NCI-H1930 (cell line): ENCODE measurements at regions not wholly inside any gene's neighbourhood (a gene's known extent, or its start where the extent isn't known, plus 50 kb on each side); places are given as distances from the start of the nearest gene placed in this dataset.

Experiments used
- DNase-seq, 2 experiments: peaks; one replicate each; lab custom pipeline; 2025; lab: John Stamatoyannopoulos, UW

DNA sequence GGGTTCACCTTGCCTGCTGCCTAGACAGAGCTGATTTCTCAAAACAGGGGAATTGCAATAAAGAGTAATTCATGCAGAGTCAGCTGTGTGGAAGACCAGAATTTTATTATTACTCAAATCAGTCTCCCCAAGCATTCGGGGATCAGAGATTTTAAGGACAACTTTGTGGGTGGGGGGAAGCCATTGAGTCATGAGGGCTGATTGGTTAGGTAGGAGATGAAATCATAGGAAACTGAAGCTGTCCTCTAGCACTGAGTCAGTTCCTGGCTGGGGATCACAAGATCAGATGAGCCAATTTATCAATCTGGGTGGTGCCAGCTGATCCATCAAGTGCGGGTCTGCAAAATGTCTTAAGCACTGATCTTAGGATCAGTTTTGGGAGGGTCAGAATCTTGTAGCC is 159.1 kb upstream of the MAP1B start:
- DNase-seq = no peak

DNA sequence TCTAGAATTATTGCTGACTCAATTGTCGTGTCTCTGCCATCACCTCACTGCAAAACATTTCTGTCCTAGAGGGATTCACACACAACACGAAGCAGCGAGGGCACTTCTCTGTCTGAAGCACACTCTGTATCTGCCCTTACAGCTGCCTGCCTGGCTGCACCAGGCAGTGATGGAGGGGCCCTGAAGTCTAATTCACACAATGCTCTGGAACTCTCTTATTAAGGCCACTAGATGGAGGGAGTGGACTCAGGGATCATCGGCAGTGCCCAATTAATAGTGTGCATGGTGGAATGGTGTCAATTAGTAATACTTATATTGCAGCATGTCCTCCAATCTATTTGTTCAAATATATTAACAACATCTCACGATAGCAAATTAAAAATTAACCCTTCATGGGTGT is 157.5 kb upstream of the MAP1B start:
- DNase-seq = no peak

DNA sequence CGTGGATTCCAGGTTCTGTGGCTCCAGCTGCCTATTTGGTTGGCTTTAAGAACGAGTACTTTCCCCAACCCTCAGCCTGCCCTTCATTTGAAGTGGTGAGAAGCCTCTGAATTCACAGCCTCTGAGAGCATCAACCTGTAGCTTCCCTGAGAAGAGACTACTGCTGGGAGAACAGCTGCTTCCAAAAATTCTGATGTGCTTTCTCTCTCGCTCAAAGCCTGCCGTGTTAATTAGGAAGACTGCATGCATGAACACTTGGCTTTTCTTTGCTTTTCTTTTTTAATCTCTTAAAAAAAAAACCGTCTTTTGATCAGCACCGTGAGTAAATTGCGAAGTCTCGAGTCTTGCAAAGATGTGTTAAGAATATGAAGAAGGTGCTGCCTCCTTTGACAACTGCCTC is 153.4 kb upstream of the MAP1B start:
- DNase-seq = no peak

DNA sequence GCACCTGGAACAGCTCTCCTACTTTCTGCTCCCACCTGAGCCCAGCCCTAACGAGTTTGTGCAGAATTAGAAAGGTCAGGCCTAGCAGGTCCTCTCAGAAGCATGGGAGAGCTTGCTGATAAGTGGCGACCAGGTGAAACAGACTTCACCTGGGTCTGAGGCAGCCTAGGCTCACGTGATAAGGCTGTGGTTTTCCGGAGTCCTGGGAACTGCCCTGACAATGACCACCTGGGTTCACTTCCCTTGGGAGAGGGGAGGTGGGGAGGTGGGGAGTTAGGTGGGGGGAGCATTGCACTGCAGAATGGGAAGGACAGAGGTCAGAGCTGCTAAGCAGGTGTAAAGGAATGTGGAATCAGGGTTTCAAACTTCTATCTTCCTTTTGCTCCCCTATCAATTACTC is 152.9 kb upstream of the MAP1B start:
- no peak for DNase-seq

DNA sequence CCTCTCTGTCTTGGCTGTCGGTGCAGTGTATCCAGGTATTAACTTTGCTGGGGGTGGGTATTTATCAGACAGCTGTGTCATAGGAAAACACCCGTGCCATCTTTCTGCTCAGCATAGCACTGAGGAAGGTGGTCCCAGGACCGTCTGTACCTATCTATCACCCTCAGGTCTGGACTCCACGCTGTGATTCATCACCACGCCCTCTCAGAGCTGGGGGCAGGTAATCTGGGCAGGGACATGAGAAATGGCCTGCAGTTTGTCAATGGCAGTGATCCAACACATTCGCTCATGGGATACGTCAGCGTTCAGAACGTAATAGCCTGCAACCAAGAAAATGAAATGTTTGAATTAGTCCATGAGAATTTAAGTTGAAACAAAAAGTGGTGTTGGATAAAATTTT is 151.6 kb upstream of the MAP1B start:
- no peak for DNase-seq

DNA sequence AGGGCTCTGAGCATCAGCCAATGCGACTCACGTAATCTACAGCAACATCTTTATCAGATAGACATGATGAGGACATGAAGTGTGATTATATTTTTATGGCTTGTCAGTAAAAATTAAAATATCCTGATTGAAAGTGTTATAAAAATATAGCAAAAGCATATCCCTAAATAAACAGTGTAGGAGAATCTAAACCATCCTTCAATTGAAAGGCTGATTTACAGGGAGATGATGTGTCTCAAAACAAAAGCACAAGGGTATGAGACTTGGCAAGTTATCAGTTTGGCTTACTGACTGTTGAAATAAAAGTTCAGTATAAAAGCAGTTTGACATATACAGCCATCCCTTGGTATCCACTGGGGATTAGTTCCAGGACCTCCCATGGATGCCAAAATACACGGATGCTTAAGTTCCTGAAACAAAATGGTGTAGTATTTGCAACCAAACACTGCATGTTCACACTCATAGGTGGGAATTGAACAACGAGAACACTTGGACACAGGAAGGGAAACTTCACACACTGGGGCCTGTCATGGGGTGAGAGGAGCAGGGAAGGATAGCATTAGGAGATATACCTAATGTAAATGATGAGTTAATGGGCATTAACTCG is 149.9 kb upstream of the MAP1B start:
- no peak for DNase-seq

DNA sequence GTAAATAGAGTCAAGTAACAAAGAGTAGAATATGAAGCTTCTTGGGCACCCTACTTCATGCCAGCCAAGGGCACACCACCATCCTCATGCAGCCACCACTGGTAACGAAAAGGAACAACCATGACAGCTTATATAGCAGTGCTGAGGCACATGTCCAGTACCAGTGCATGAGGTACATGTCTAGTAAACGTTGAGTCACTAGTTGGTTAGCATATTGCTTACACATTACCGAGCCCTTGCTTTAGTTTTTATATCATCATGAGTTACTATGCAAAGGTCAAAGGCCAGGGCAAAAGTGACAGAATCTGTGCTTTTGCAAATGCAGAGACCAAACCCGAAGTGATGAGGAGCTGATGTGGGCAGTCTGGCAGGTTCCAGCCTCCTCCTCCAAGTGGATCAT is 147.1 kb upstream of the MAP1B start:
- no peak for DNase-seq

DNA sequence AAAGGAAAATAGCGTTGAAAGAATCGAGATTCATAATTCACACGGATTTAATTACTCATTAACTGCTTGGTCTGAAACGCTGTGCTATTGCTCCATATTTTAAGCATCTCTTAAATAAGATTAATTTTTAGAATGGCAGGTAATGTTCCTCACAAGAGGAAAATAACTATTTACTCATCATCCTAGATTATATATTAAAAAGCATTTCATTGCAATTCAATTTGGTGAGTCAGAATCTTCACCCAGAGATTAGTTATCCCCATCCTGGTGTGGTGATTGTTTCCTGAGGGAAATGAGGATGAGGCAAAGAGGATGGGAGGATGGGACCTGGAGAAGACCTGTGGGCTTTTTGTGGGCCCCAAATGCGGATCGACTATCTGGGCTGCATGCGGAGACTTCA is 145.5 kb upstream of the MAP1B start:
- DNase-seq = no peak

DNA sequence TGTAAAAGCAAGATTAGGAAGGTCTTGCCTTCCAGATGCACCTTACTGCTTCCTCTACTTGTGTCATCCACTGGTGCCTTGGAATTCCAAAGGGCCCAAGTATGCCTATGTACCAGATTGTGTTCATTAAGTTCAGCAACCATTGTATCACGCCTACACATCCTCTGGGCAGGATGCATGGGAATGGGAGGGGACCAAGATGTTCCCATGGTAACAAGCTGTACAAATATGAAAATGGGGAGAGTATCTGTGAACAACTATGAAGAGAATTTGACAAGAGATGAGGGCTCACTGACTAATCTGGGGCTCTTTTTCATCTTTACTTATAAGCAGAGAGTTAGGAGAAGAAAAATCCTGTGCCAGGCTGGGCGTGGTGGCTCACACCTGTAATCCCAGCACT is 137.8 kb upstream of the MAP1B start:
- no peak for DNase-seq

DNA sequence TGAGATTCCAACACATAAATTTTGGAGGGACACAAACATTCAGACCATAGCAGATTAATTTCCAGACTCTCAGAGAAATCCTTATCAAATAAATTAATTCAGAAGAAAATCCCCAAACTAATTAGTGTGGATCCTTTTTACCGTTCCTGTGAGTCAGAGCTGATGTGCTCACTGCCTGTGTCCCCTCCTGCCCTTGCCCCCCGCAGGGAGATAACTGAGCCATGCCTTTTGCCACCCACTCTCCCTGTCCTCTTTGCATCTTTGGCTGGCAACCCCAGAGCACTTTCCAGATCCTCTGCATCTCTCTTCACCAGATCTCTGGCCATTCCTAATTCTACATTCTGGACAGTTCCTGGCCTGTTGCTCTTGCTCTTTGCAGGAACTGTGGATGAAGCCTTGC is 135.4 kb upstream of the MAP1B start:
- DNase-seq = no peak

DNA sequence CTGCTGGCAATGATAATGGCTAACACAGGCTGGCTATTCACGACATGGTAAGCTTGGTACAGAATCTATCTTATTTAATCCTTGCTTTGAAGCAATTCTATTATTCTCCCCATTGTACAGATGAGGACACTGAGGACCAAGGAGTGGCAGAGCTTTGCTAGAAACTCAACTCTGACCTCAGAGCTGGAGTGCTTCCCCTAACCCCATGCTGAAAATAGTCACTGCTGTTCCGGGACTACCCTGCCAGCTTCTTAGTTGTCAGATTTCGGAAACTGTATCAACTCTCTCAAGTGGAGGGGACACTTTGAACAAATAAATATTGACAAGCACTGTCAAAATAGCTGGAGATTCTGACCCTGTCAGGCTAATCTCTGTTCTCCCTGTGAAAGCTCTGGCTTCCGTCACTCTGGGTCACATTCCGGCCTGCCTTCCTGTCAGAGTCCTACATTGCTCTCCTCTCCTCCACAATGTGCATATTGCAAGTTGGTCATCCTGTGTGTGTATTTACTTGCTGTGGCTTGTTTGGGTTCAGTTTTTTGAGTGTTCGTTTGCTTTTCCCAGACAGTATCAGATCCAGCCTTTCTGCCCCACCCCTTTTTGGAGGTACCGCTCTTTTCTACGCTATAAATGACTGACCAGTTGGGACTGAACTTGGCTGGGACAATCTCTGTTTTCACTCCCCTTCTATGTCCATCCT is 134.3 kb upstream of the MAP1B start:
- DNase-seq = no peak

DNA sequence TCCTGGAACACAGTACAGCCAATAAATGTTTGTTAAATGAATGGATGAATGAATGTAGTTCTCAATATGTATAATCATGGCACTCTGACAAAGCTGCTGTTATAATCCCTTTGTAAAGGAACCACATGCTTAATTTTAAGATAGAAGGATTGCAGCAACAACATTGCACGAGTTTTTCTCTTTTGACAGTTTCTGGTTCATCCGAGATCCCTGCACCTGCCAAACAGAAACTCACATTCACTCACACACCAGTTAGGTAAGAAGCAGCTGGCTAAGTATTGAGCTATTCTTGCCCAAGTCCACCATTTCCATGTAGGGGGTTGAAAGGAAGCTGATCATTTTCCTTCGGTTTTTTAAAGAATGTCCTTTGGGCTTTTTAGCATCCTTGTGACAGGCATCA is 133.7 kb upstream of the MAP1B start:
- DNase-seq = no peak

DNA sequence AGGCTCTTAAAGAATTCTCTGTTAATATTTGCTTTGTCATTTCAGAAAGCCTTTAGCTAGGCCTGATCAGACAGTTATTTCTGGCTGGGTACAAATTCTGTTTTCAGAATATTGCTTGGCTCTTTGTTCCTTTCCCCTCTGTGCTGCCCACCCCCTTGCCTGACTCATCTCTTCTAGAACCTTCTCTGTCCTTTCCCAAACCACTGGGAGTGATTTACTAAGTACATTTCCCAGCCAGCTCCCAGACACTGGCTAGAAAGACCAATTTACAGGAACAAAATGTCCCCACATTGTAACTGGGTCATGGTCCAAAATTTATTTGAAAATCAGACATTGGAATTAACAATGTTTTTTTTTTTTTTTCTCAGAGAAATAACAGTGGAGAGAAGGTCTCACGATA is 133.1 kb upstream of the MAP1B start:
- no peak for DNase-seq

DNA sequence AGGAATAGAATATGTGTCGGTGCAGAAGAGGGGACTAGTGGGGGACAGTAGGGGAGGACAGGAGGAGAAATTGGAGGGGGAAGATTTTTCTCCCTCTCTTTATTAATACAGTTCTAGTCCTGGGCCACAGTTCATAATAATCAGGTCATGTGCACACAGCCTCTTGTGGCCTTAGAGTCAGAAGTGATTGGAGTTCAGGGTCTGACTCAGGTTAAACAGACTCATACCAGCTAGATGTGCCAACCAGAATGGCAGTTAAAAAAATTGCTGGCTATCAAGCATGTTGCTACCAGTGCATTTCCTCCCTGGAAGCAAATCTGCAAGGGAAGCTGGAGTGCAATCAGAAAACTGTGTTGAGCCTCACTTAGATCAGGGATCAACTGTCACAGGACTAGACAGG is 132.7 kb upstream of the MAP1B start:
- DNase-seq = no peak

DNA sequence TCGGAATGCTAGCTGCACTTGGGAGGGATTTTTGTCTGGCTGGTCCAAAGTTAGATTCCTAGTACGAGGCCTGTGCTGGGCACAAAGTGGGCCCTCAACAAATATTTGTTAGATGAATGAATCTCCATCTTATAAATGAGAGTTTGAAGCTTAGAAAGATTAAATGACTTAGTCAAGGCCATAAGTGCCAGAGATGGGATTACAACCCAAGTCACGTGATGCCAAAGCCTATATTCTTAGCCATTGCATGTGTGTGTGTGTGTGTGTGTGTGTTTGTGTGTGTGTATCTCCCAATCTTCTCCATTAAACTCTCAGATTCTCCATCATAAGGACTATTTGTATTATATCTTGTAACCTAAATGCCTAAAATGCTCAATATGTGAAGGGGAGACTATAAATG is 130.8 kb upstream of the MAP1B start:
- no peak for DNase-seq

DNA sequence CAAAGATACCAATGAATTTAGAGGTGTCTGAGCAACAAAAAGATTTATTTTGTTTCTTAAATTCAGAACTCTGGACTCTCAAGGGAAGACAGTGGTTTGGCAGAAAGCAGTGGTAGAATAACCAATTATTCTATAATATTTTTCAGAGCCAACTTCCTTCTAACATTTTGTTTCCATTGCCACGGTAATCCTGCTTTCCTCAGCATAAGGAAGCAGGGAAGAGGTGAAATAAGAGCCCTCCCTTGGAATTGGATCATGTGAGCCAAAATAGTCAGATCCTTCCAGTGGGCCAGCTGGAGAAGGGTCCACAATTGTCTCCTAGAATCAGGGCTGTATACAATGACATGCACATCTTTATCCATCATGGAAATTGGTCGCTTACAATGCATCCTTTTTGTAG is 130.0 kb upstream of the MAP1B start:
- no peak for DNase-seq

DNA sequence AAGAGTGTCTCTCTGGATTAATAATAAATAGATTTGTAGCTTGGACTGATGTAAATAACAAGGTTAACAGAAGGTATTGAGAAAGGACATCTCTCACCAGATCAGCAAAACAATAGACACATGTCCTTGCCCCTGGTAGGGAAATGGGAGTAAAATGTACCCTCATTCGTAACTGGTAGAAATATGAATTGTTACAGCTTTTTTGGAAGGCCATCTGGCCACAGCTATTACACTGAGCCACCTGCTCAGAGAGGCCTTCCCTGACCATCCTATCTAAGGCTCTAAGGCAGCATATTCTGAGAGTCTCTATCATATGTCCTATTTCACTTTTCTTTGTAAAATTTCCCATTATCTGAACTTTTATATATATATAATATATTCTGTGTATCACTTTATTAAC is 129.1 kb upstream of the MAP1B start:
- no peak for DNase-seq

DNA sequence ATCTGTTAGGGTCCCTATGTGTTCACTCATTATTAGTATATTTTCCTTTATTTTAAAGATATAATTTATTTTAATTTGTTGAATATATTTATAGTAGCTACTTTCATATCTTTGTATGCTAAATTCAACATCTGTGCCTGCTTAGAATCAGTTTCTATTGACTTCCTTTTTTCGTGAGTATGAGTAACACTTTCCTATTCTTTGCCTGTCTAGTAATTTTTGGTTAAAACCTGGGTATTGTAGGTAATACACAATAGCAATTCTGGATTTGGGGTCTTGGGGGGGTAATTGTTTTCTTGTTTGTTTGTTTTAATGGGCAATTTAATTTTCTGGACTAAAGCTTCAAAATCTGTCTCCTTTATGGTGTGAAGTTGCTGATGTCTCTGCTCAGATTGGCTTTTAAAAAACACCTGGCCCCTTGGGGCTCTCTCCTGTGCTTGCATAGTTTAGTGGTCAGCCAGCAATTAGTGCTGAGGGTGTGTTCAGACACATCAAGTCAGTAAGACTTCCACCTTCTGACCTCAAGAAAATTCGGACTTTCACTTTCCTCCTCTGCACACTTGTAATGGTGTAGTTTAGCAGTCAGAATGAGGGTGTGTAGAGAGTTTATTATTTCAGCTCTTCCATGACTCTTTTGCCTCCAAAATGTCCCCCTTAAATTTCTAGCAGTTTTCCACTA is 124.4 kb upstream of the MAP1B start:
- DNase-seq = no peak

DNA sequence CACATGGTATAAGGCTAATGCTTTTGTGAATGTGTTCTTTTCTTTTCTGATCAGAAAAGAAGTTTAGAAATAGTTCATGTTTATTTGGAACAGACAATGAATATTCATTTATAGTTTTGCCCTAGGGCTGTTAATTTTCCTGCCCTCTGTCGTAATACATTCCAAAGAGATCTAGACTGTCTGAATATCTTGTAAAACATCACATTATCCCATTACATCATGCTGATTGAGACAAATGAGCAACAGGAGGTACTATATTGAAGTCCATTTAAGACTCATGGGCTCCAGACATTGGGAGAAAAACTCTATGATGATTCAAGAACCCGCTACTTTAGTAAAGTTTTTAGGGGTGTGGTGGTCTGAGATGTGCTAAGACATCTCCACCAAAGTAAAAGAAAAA is 121.2 kb upstream of the MAP1B start:
- DNase-seq = no peak

DNA sequence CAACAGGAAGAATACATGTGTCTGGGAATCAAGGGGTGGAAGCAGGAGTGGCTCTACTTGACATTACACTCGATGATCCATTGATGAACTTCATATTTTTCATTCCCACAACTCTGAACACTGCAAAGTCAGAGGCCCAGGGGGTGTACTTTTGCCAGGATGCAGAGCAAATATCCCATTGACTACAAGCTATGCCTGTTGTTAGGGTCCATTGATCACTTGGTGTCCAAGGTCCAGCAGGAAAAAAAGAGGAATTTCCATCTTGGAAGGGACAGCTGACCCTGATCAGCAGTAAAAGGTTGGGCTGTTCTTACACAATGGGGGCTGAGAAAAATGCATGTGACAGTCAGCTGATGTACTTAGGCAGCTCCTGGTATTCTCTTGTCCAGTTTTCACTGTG is 118.5 kb upstream of the MAP1B start:
- DNase-seq = no peak

DNA sequence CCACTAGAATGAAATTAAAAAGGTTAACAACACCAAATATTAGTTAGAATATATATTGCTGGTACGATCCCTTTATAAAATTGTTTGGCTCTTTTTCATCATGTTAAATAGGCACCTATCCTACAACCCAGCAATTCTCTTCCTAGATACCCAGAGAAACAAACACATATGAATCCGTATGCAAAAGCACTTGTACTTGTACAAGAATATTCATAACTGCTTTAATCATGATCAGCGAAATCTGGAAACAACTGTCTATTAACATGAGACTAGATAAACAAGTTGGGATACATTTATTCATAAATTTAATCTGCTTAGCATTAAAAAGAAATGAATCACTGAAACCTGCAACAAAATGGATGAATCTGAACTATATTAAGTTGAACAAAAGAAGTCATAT is 113.7 kb upstream of the MAP1B start:
- DNase-seq = no peak

DNA sequence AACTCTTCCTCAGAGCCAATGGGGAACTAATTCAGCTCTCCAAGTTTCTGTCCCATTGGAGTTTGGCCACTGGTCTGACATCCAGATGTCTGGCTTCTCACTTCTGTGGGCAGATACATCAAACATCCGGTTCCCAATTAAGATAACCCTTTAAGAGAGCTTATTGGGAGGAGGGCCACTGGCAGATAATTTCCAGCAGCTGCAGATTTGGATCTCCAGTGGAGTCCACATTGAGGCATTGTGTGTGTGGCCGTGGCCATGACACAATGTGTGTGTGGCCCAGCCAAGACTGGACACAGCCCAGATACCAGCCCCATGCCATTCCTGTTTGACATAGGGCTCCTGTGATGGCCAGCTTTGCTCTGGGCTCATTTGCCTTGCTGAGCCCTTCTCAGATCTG is 110.5 kb upstream of the MAP1B start:
- DNase-seq = no peak

DNA sequence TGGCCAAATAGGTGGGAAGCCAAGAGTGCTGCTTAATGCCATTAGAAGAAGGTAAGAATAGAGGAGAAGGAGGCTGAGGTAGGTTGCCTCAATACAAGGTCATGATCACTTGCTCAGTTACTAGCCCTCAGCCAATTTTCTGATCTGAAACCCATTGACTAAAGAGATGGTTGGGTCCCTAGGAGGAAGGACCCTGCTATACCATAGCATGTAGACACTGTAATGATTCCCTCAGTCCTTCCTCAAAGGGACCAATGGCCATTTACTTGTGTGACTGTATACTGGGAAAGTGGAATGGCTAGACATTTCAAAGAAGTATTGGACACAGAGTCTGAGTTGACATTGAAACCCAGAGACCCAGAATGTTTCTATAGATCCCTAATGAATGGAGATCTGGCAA is 108.5 kb upstream of the MAP1B start:
- no peak for DNase-seq

DNA sequence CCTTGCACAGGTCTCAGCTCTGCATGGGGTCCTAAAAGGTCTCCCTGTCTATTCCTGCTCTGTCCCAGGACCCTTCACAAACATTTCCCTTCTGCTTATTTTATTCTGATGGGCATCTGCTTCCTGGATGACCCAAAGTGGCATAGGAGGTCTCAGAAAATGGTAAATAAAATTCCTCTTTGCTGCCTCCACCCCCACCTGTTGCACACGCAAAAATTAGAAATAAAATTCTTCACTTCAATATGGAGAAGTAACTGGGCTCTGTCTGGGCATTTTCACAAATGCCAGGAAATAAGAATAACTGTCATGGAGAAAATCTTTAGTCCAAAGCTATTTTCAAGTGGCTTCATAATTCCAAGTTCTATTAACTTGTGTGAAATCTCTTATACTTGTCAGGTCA is 106.6 kb upstream of the MAP1B start:
- DNase-seq = no peak
